A549 (cell line): ENCODE measurements at regions not wholly inside any gene's neighbourhood (a gene's known extent, or its start where the extent isn't known, plus 50 kb on each side); places are given as distances from the start of the nearest gene placed in this dataset.

Experiments used
- ATAC-seq, 2 experiments: fragments of 200-7000 bp in 1 of 2; fragments of >200 bp in 1 of 2; cut with Nextera tagmentation in 1 of 2; cut with Tn5 transposase in 1 of 2; 3 replicates each; pipeline versions ENCODE4 v1.8.0 to v1.9.1; 2018 to 2020; ENCODE audit warnings: mild to moderate bottlenecking in 1 of 2, moderate library complexity in 1 of 2
- CTCF ChIA-PET: fragments of 300-600 bp; sonication (Branson Sonifier 250); formaldehyde crosslinking; extraction: SDS; loops from one replicate; lab custom pipeline; 2021; ENCODE audit warnings: antibody characterized with exemption, inconsistent platforms; lab: Yijun Ruan, JAX
- POLR2A ChIA-PET: fragments of 350-600 bp; formaldehyde crosslinking; extraction: SDS; loops from one replicate; lab custom pipeline; 2021; ENCODE audit warnings: antibody characterized with exemption, inconsistent platforms; lab: Yijun Ruan, JAX
- DNase-seq, 2 experiments: peaks; one replicate each; pipeline versions ENCODE4 v3.0.0 to v3.0.0-alpha.2; 2011 to 2016; ENCODE audit warnings: low read depth in 1 of 2, low spot score in 1 of 2
- FAIRE-seq: peaks from 2 replicates; lab custom pipeline; 2011; peaks lifted over from hg19 to GRCh38; lab: Jason Lieb, UNC
- H3K27ac ChIP-seq, 2 experiments: fragments of >200 bp; sonication (Bioruptor Twin); formaldehyde crosslinking; 3 replicates each; pipeline ENCODE4 v1.5.1; 2016 to 2017
- H3K4me1 ChIP-seq: fragments of >200 bp; sonication (Bioruptor Twin); formaldehyde crosslinking; 3 replicates; pipeline ENCODE4 v1.6.1; 2016
- H3K4me2 ChIP-seq: fragments of >200 bp; sonication (Bioruptor Twin); formaldehyde crosslinking; 3 replicates; pipeline ENCODE4 v1.6.1; 2016
- H3K4me3 ChIP-seq: fragments of >200 bp; sonication (Bioruptor Twin); formaldehyde crosslinking; 3 replicates; pipeline ENCODE4 v1.5.1; 2016
- H3K9me3 ChIP-seq: fragments of >200 bp; sonication (Bioruptor Twin); formaldehyde crosslinking; 3 replicates; pipeline ENCODE4 v1.6.1; 2016
- ATOH8 ChIP-seq: fragments of 250-450 bp; sonication (Bioruptor Pico); IDR thresholded peaks from 2 replicates; pipeline ENCODE4 v1.5.0; 2020; ENCODE audit warnings: low read depth, mild to moderate bottlenecking, moderate library complexity
- CBX2 ChIP-seq: fragments of 200-600 bp; sonication (generic); IDR thresholded peaks from 2 replicates; pipeline ENCODE4 v1.6.1; 2016; ENCODE audit warnings: low read depth, mild to moderate bottlenecking, borderline replicate concordance
- CHD2 ChIP-seq: fragments of 150-350 bp; IDR thresholded peaks from 2 replicates; pipeline ENCODE4 v1.6.1; 2014; ENCODE audit warnings: low read length; ENCODE audit not compliant: partially characterized antibody
- CTCF ChIP-seq: fragments of >200 bp; sonication (Bioruptor Twin); formaldehyde crosslinking; IDR thresholded peaks from 3 replicates; pipeline ENCODE4 v1.5.1; 2016
- EP300 ChIP-seq, 2 experiments: fragments of >200 bp; sonication (Bioruptor Twin); formaldehyde crosslinking; IDR thresholded peaks; 2 replicates in 1 of 2; 3 replicates in 1 of 2; pipeline ENCODE4 v1.6.1; 2016 to 2017
- HES2 ChIP-seq: fragments of >200 bp; sonication (Bioruptor Twin); formaldehyde crosslinking; IDR thresholded peaks from 2 replicates; pipeline ENCODE4 v1.6.1; 2016
- JUNB ChIP-seq: fragments of >200 bp; sonication (Bioruptor Twin); formaldehyde crosslinking; IDR thresholded peaks from 2 replicates; pipeline ENCODE4 v1.6.1; 2016
- MAFK ChIP-seq: fragments of 450-650 bp; IDR thresholded peaks from 2 replicates; pipeline ENCODE4 v1.6.1; 2014; ENCODE audit not compliant: partially characterized antibody
- MAZ ChIP-seq: fragments of 150-350 bp; IDR thresholded peaks from 2 replicates; pipeline ENCODE4 v1.6.1; 2014; ENCODE audit warnings: antibody characterized with exemption, low read depth, low read length, borderline replicate concordance
- MYC ChIP-seq: IDR thresholded peaks from 2 replicates; pipeline ENCODE4 v1.6.1; 2012; ENCODE audit warnings: mild to moderate bottlenecking, inconsistent platforms, low read length, improper control_type of control experiment, borderline replicate concordance
- NFE2L2 ChIP-seq: fragments of 150-350 bp; conservative IDR thresholded peaks from 2 replicates; pipeline ENCODE4 v1.6.1; 2014; ENCODE audit warnings: low read length
- NPAS2 ChIP-seq: fragments of 250-450 bp; sonication (Bioruptor Pico); IDR thresholded peaks from 2 replicates; pipeline ENCODE4 v1.8.0; 2022; ENCODE audit warnings: mild to moderate bottlenecking, moderate library complexity, borderline replicate concordance
- NR3C1 ChIP-seq: fragments of >200 bp; sonication (Bioruptor Twin); formaldehyde crosslinking; IDR thresholded peaks from 3 replicates; pipeline ENCODE4 v1.6.1; 2017
- PHF8 ChIP-seq: fragments of 200-600 bp; sonication (generic); IDR thresholded peaks from 2 replicates; pipeline ENCODE4 v1.6.1; 2016; ENCODE audit warnings: low read depth, mild to moderate bottlenecking, antibody characterized with exemption, moderate library complexity, borderline replicate concordance
- POLR2A ChIP-seq: IDR thresholded peaks from 2 replicates; pipeline ENCODE4 v1.6.1; 2012; ENCODE audit warnings: mild to moderate bottlenecking, low read length
- RCOR1 ChIP-seq: fragments of 150-350 bp; IDR thresholded peaks from 2 replicates; pipeline ENCODE4 v1.6.1; 2014; ENCODE audit warnings: antibody characterized with exemption, low read length, low read depth
- RFX5 ChIP-seq: fragments of 450-650 bp; IDR thresholded peaks from 2 replicates; pipeline ENCODE4 v1.7.1; 2014; ENCODE audit warnings: antibody characterized with exemption, mild to moderate bottlenecking, moderate library complexity
- RNF2 ChIP-seq: fragments of 200-600 bp; sonication (generic); IDR thresholded peaks from 2 replicates; pipeline ENCODE4 v1.6.1; 2016; ENCODE audit warnings: low read depth, mild to moderate bottlenecking, antibody characterized with exemption, moderate library complexity, borderline replicate concordance
- SMC3 ChIP-seq: fragments of >200 bp; sonication (Bioruptor Twin); formaldehyde crosslinking; IDR thresholded peaks from 3 replicates; pipeline ENCODE4 v1.6.1; 2018; ENCODE audit warnings: inconsistent platforms
- SREBF2 ChIP-seq: fragments of 450-650 bp; IDR thresholded peaks from 2 replicates; pipeline ENCODE4 v1.6.1; 2014; ENCODE audit warnings: mild to moderate bottlenecking, moderate library complexity
- ZFP36 ChIP-seq: fragments of 450-650 bp; IDR thresholded peaks from 2 replicates; pipeline ENCODE4 v1.6.1; 2014; ENCODE audit warnings: borderline replicate concordance; ENCODE audit not compliant: partially characterized antibody
- ZSCAN20 ChIP-seq: fragments of 250-450 bp; sonication (Bioruptor Pico); IDR thresholded peaks from 2 replicates; pipeline ENCODE4 v1.8.0; 2022; ENCODE audit warnings: mild to moderate bottlenecking, moderate library complexity
- WGBS: methylation state at CpG from one replicate; pipeline ENCODE4 v1.1.6; 2017; ENCODE audit errors: missing lambda C conversion rate; 5-methylcytosine and 5-hydroxymethylcytosine counted together

- no peak for DNase-seq
- CTCF ChIA-PET = no interaction called here
- H3K4me2 ChIP-seq = no peak overlapping the region
- TF ChIP-seq MAZ (no peak), SMC3 (no peak), RCOR1 (no peak), POLR2A (no peak), NR3C1 (no peak), EP300 (IDR thresholded peaks at IDR 0.05) (no peak), ZSCAN20 (no peak), RFX5 (no peak), PHF8 (no peak)
- H3K4me1 ChIP-seq = no peaks in the 10 kb centered on the region
- no peak overlapping the region for H3K4me3 ChIP-seq
- FAIRE-seq = no peak
- ATAC-seq = no peak
- H3K27ac ChIP-seq = no peak overlapping the region
- POLR2A ChIA-PET = no interaction called here
- no peaks in the 10 kb centered on the region for H3K9me3 ChIP-seq
- 31% methylated on average over 27 of the region's 65 CpGs for WGBS
Observed at GRCh38 chr16:6482696-6483468, 849.8 kb upstream of the RBFOX1 start.

- no peak for ATAC-seq
- 0% methylated on average over 2 of the region's 2 CpGs for WGBS
- no peaks in the 10 kb centered on the region for H3K9me3 ChIP-seq
- DNase-seq = no peak
- H3K4me2 ChIP-seq = no peak overlapping the region
- CTCF ChIA-PET = no interaction called here
- no peaks in the 10 kb centered on the region for H3K4me1 ChIP-seq
- FAIRE-seq = no peak
- TF ChIP-seq SREBF2 (no peak), MAFK (peak; percentile 56)
- no peak overlapping the region for H3K27ac ChIP-seq
- POLR2A ChIA-PET = no interaction called here
- H3K4me3 ChIP-seq = no peak overlapping the region
Observed at GRCh38 chr16:6481894-6482293, 850.8 kb upstream of the RBFOX1 start.

GRCh38 chr16:6453742-6454141 lies 878.9 kb upstream of the RBFOX1 start:
- DNase-seq (no peak), FAIRE-seq (no peak), ATAC-seq (no peak)
- H3K9me3 ChIP-seq = no peaks in the 10 kb centered on the region
- TF ChIP-seq EP300 (IDR thresholded peaks at IDR 0.05) (no peak), RCOR1 (no peak), ATOH8 (CRISPR knock-in tag) (no peak), NPAS2 (CRISPR knock-in tag) (no peak), RNF2 (no peak), CTCF (no peak), HES2 (no peak), NFE2L2 (no peak), ZFP36 (no peak), MYC (no peak), CBX2 (no peak), JUNB (no peak), CHD2 (no peak)
- ChIA-PET POLR2A (no interaction called here), CTCF (no interaction called here)
- no peaks in the 10 kb centered on the region for H3K4me1 ChIP-seq
- H3K4me2 ChIP-seq = no peak overlapping the region
- no peak overlapping the region for H3K4me3 ChIP-seq
- WGBS = 2% methylated on average over 5 of the region's 5 CpGs
- no peak overlapping the region for H3K27ac ChIP-seq
